ENCODE measurements at regions not wholly inside any gene's neighbourhood (a gene's known extent, or its start where the extent isn't known, plus 50 kb on each side); places are given as distances from the start of the nearest gene placed in this dataset.

DNA sequence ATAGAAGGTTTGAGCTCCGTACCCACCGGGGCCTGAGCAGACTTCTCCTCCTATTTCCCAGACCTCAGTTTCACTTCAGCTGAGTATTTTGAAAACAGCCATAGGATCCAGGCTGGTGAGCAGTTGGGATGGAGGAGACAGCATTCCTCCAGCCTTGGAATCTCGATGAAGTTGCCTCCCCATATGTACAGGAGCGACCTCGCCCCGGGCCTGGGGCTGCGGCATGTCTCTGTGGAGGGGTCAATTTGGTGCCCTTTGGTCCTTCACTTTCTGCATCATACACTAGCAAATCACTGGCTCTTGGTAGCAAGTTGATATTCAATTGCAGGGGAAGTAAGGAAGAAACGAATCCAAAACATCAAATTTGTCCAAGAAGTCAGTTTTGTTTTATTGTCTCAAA lies 402.0 kb upstream of the IRX4 start:
- TF ChIP-seq, protein P1, sequence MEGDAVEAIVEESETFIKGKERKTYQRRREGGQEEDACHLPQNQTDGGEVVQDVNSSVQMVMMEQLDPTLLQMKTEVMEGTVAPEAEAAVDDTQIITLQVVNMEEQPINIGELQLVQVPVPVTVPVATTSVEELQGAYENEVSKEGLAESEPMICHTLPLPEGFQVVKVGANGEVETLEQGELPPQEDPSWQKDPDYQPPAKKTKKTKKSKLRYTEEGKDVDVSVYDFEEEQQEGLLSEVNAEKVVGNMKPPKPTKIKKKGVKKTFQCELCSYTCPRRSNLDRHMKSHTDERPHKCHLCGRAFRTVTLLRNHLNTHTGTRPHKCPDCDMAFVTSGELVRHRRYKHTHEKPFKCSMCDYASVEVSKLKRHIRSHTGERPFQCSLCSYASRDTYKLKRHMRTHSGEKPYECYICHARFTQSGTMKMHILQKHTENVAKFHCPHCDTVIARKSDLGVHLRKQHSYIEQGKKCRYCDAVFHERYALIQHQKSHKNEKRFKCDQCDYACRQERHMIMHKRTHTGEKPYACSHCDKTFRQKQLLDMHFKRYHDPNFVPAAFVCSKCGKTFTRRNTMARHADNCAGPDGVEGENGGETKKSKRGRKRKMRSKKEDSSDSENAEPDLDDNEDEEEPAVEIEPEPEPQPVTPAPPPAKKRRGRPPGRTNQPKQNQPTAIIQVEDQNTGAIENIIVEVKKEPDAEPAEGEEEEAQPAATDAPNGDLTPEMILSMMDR (IDR thresholded peaks at IDR 0.05; ENCODE audit: low read length): no peak
- TF ChIP-seq EZH2 (IDR thresholded peaks at IDR 0.05; ENCODE audit: borderline replicate concordance, low read length): no peak

Data from OCI-LY1 (cell line).